ENCODE measurements at regions not wholly inside any gene's neighbourhood (a gene's known extent, or its start where the extent isn't known, plus 50 kb on each side); places are given as distances from the start of the nearest gene placed in this dataset.

- TF ChIP-seq CTCF (IDR thresholded peaks at IDR 0.05; ENCODE audit: insufficient read depth, low read length, poor library complexity, severe bottlenecking) (no peak), EZH2phosphoT487 (conservative IDR thresholded peaks at IDR 0.05; ENCODE audit: low read length) (no peak)
Measured at GRCh38 chr4:157702831-157703230, 470.0 kb downstream of the GASK1B start.

Data from SU-DHL-6 (cell line).